Mucosa of rectum (tissue), 2 donors: ENCODE measurements at regions not wholly inside any gene's neighbourhood (a gene's known extent, or its start where the extent isn't known, plus 50 kb on each side); places are given as distances from the start of the nearest gene placed in this dataset.
"Not testable (repeated sequence)": the region's sequence is repeated elsewhere in the genome, so short reads cannot be mapped to it uniquely, and the experiment has no call there.

Source experiments
- H3K27ac ChIP-seq, 2 donors: one replicate each; pipeline ENCODE4 v1.7.0; 2013; ENCODE audit warnings: inconsistent platforms in 2 of 2, low read depth in 2 of 2, low read length in 2 of 2
- H3K27me3 ChIP-seq, 2 donors: one replicate each; pipeline ENCODE4 v1.7.0; 2013; ENCODE audit warnings: low read length in 2 of 2; ENCODE audit not compliant: control insufficient read depth in 2 of 2, insufficient read depth in 2 of 2
- H3K36me3 ChIP-seq, 2 donors: one replicate each; pipeline ENCODE4 v1.7.0; 2013; ENCODE audit warnings: low read length in 2 of 2; ENCODE audit not compliant: control insufficient read depth in 2 of 2, insufficient read depth in 2 of 2
- H3K4me1 ChIP-seq, 2 donors: one replicate each; pipeline ENCODE4 v1.7.0; 2013; ENCODE audit warnings: low read length in 2 of 2, mild to moderate bottlenecking in 1 of 2; ENCODE audit not compliant: control insufficient read depth in 2 of 2, insufficient read depth in 2 of 2
- H3K4me3 ChIP-seq, 2 donors: one replicate each; pipeline ENCODE4 v1.7.0; 2013; ENCODE audit warnings: low read length in 2 of 2
- H3K9ac ChIP-seq, 2 donors: one replicate each; pipeline ENCODE4 v1.7.0; 2013; ENCODE audit warnings: low read length in 2 of 2, low read depth in 1 of 2, mild to moderate bottlenecking in 1 of 2
- H3K9me3 ChIP-seq, 2 donors: one replicate each; pipeline ENCODE4 v1.7.0; 2013; ENCODE audit warnings: low read length in 2 of 2; ENCODE audit not compliant: control insufficient read depth in 2 of 2
- donor health status: healthy.
- donor health status: Normal muscosa, but diverticular disease.

DNA sequence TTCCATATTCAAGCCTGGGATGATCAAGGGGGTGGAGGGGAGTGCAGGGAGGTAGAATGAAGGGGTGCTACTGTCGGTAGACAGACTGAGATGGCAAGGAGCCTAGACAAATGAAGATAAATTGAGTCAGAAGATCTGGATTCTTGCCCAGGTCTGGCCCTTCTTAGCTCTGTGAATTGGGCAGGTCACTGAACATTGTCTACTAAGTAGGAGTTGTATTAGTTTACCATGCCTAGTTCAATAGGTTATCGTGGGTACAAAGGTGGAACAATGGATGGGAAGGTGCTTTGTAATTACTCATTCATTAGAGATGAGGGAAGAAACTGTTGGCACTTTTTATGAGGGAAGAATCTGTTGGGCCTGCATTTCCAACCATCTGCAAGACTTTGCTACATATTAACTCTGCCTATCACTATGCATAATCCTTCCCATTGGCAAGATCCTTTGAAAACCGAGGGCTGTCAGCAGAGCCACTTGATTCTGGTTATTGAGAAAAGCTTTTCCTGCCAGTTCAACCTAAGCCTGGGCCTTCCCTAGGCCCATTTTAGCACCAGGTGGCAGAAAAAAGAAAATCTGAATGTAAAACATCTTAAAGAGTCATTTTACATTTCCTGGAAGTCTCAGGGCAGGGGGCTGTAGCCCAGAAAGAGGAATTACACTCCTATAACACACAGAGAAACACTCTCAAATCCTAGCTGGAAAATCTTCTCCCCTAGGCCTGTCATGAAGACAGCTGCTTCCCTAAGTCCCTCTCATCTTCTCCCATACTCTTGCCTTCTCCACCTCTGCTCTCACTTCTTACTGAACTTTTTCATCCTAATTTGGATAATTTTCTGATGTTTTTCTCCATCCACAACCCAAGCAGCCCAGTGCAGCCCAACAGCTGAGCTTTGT, 103.5 kb downstream of the CD24 start:
- Histone ChIP-seq H3K27me3 (no peaks in the 10 kb centered on the region), H3K9me3 (peaks cover 0 to 4% of the 10 kb centered on the region in 2 donors), H3K36me3 (no peaks in the 10 kb centered on the region), H3K9ac (no peak overlapping the region), H3K4me3 (no peak overlapping the region), H3K4me1 (no peaks in the 10 kb centered on the region), H3K27ac (no peak overlapping the region)

DNA sequence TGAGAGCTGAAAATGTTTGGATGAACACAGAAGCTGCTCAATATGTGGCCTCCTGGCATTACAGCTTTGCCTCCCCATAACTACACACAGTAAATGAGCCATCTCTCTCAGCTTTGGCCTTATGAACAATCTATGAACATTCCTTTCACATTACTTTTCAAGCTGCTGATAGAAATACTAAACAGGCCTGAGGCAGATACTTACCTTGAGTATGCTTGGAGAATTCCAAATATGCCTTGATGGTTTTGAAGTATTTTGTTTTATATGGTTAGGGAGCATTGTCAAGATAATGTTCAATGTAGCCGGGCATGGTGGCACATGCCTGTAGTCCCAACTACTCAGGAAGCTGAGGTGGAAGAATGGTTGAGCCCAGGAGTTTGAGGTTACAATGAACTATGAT, 104.5 kb downstream of the CD24 start:
- Histone ChIP-seq H3K27me3 (no peaks in the 10 kb centered on the region), H3K36me3 (no peaks in the 10 kb centered on the region), H3K4me1 (no peaks in the 10 kb centered on the region), H3K27ac (no peak overlapping the region), H3K9me3 (no peaks in the 10 kb centered on the region), H3K9ac (no peak overlapping the region), H3K4me3 (no peak overlapping the region)

DNA sequence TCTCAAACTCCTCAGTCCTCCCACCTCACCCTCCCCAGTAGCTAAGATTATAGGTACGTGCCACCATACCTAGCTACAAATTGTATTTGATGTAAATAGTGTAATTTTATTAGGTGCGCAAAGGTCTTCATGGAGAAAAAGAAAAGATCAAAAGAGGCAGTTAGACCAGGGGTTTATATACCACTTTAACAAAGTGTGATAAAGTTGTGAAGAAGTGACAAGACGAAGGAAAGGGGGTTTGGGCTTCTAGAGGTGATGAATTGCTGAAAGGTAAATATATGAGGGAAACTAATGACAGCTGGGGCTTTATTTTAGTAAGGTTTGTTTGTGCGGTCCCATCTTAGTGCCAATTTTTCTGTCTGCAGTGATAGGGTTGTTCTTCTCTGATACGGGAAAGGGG, 105.3 kb downstream of the CD24 start:
- Histone ChIP-seq H3K27ac (no peak overlapping the region), H3K9me3 (no peaks in the 10 kb centered on the region), H3K4me3 (no peak overlapping the region), H3K9ac (no peak overlapping the region), H3K27me3 (no peaks in the 10 kb centered on the region), H3K36me3 (no peaks in the 10 kb centered on the region), H3K4me1 (no peaks in the 10 kb centered on the region)

DNA sequence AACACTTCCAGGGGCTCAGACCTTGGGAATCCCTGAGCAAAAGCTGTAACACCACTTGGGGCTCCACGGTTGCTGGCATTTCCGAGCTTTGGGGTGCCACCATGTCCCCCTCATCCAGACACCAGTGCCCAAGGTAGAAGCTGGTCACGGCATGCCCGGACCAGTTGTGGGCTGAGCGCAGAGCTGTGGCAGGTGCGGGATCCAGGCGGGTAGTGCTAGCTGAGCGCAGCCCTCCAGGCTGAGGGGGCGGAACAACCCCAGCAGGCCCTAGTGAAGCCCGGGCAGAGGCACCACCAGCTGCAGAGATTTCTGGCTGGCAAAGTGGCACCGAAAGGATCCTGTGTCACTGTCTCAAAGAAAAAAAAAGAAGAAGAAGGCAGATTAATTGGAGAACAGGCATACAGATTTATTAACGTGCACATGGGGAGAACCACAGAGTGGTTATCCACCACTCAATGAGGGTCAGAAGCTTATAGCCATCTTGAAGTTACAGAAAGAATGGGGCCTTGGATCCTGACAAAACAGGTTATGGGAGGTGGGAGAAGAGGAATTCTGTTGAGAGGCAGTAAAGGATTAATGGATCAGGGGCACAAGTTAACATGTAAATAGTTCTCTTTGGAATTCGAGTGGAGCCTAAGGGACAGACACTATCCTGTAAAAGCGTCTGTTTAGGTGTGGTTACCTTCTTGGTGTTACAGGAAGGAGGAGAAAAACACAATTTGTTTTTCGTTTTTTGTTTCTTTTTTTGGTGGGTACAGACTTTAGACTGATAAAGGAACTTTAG, 107.5 kb downstream of the CD24 start:
- H3K27me3 ChIP-seq, result no peaks in the 10 kb centered on the region
- no peaks in the 10 kb centered on the region for H3K4me1 ChIP-seq
- no peaks in the 10 kb centered on the region for H3K36me3 ChIP-seq
- H3K9me3 ChIP-seq, result no peaks in the 10 kb centered on the region
- H3K27ac ChIP-seq, result no peak overlapping the region
- H3K9ac ChIP-seq, result no peak overlapping the region
- no peak overlapping the region for H3K4me3 ChIP-seq

DNA sequence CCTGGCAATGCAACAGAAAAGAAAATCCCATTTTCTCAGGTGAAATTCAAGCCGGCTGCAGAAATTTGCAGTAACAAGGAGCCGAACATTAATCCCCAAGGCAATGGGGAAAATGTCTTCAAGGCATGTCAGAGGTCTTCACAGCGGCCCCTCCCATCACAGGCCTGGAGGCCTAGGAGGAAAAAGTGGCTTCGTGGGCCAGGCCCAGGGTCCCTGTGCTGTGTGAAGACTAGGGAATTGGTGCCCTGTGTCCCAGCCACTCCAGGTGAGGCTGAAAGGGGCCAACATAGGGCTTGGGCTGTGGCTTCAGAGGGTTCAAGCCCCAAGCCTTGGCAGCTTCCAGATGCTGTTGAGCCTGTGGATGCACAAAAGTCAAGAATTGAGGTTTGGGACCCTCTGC, 111.7 kb downstream of the CD24 start:
- Histone ChIP-seq H3K4me3 (no peak overlapping the region), H3K4me1 (peaks cover 0 to 15% of the 10 kb centered on the region in 2 donors), H3K27me3 (no peaks in the 10 kb centered on the region), H3K9ac (no peak overlapping the region), H3K9me3 (no peaks in the 10 kb centered on the region), H3K27ac (no peak overlapping the region), H3K36me3 (no peaks in the 10 kb centered on the region)

DNA sequence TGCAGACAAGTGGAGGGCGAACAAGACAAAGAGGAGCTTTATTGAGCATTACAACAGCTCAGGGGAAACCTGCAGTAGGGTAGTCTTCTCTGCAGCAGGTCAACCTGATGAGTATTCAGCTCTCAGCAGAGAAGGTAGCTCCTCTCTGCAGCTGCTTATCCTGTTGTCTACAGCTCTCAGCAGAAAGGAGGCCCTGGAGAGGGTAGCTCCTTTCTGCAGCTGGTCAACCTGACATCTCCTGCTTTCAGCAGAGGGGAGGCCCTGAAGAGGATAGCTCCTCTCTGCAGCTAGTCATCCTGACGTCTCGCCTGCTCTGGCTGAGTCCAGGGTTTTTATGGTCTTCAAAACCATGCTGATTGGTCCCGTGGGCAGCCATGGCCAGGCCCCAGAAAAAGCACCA, 113.6 kb downstream of the CD24 start:
- no peaks in the 10 kb centered on the region for H3K9me3 ChIP-seq
- peaks cover 0 to 18% of the 10 kb centered on the region in 2 donors for H3K4me1 ChIP-seq
- no peaks in the 10 kb centered on the region for H3K27me3 ChIP-seq
- no peak overlapping the region for H3K9ac ChIP-seq
- no peak overlapping the region for H3K27ac ChIP-seq
- H3K4me3 ChIP-seq, result no peak overlapping the region
- H3K36me3 ChIP-seq, result no peaks in the 10 kb centered on the region

DNA sequence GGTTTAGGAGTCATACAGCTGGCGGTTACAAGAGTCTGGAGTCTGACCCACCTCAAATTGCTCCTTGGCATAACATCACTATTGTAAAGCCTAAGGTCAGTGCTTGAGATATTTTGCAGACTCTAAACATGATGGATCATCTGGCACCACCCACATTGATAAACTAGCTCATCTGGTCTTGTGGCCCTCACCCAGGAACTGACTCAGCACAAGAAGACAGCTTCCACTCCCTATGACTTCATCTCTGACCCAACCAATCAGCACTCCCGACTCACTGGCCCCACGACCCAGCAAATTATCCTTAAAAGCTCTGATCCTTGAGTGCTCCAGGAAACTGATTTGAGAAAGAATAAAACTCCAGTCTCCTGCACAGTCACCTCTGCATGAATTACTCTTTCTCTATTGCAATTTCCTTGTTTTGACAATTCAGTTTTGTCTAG, 115.9 kb downstream of the CD24 start:
- Histone ChIP-seq H3K9me3 (no peaks in the 10 kb centered on the region), H3K9ac (no peak overlapping the region), H3K4me3 (no peak overlapping the region), H3K36me3 (no peaks in the 10 kb centered on the region), H3K27ac (peak overlapping the region; percentile 73 to 79), H3K27me3 (no peaks in the 10 kb centered on the region), H3K4me1 (peaks cover 0 to 18% of the 10 kb centered on the region in 2 donors)

DNA sequence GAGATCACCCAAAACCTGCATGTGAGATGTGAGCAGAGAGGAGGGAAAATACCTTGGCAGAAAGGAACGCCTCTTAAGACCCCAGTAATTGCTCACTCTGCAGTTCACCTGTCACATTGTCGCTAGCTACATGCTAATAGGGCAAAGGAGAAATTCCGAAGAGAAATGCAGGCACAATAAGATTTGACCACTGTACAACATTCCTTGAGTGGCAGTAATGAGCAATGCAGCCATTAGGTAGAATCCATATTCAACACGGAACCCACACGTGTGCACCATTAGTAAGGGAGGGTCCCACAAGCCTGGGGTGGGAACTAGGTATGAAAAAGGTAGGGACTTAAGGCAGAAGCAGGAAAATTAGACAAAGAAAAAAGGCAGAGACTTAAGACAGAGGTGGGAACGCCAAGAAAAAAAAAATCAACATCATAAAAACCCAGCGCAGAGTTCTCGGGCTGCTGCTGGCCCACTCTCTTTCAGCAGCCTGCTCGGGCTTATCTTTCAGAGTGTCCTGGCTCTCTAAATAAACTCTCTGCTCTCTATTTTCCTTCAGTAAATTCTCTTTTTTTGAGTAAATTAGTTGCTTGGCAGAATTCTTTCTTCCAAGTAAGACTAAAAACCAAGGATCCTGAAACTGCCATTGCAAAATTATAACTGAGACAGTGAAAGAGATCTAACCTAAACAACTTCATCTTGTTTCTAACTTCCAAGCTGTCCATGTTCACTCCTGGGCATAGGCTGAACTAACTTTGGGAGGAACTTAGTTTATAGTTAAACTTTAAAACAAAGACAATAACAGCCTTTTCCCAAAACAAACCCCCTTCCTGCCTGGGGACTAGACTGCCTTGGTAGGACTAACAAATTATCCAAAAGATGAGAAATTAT, 116.5 kb downstream of the CD24 start:
- Histone ChIP-seq H3K27ac (peak overlapping the region; percentile 73 to 79), H3K36me3 (no peaks in the 10 kb centered on the region), H3K4me1 (peaks cover 0 to 18% of the 10 kb centered on the region in 2 donors), H3K27me3 (no peaks in the 10 kb centered on the region), H3K9ac (no peak overlapping the region), H3K9me3 (no peaks in the 10 kb centered on the region), H3K4me3 (no peak overlapping the region)

DNA sequence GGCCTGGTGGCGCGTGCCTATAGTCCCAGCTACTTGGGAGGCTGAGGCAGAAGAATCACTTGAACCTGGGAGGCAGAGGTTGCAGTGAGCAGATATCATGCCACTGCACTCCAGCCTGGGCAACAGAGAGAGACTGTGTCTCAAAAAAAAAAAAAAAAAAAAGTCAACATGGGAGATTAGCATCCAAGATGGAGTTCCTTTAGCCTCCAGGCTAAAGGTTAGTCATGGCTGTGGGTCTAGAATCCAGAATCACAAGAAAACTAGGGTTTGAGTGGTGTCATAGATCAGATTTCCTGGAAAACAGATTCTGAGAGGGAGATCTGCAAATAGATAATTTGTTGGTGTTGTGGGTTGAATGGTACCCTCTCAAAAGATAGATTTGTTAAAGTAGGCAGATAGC, 117.2 kb downstream of the CD24 start:
- H3K4me1 ChIP-seq, result peaks cover 0 to 18% of the 10 kb centered on the region in 2 donors
- H3K4me3 ChIP-seq, H3K27me3 ChIP-seq, H3K27ac ChIP-seq, H3K36me3 ChIP-seq, H3K9me3 ChIP-seq, H3K9ac ChIP-seq: not testable (repeated sequence)
